Bone marrow (tissue), 2 donors: ENCODE measurements at regions not wholly inside any gene's neighbourhood (a gene's known extent, or its start where the extent isn't known, plus 50 kb on each side); places are given as distances from the start of the nearest gene placed in this dataset.

Source experiments
- DNase-seq, 2 donors: peaks; one replicate each; lab custom pipeline; 2025; lab: John Stamatoyannopoulos, UW

- no peak for DNase-seq
These were observed 223.7 kb upstream of the AJAP1 start for GRCh38 chr1:4430406-4431365.

GRCh38 chr1:4431491-4431890 lies 222.9 kb upstream of the AJAP1 start:
- no peak for DNase-seq

DNA sequence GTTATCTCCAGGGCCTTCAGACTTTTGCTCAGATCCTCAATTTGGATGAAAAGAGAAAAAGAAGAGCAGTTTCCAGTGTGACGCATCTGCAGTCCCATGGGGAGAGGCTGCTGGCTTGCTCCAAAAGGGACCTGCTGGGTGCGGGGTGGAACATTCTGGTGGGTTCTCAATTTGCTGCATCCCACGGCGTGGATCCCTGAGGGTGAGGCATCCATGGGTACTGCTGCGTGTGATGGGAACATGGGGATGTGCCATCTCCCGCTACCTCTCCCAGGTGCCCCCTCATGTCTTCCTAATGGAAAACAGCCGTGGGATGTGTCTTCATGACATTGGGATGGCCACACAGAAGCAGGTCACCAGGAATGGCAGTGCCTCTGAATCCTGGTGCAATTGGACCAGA lies 221.3 kb upstream of the AJAP1 start:
- DNase-seq = no peak

- no peak for DNase-seq
These were observed 210.3 kb upstream of the AJAP1 start for GRCh38 chr1:4444086-4444485.

- DNase-seq = no peak
These were observed 206.5 kb upstream of the AJAP1 start for GRCh38 chr1:4447778-4448420.

DNA sequence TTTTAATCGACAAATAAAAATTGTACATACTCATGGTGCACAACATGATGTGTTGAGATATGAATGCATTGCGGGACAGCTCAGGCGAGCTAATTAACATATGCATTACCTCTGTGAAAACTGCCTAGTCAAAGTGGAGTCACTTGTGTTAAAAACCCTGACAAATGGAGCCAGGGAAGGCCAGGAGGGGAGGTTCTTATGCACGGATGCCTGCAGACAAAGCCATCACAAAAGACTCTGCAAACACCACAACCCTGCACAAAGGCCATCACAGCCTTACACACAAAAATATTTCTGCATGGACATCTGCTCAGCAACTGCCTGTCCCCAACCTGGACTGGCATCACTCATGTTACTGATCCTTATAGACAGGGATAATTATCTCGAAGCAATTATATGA lies 204.4 kb upstream of the AJAP1 start:
- no peak for DNase-seq

DNA sequence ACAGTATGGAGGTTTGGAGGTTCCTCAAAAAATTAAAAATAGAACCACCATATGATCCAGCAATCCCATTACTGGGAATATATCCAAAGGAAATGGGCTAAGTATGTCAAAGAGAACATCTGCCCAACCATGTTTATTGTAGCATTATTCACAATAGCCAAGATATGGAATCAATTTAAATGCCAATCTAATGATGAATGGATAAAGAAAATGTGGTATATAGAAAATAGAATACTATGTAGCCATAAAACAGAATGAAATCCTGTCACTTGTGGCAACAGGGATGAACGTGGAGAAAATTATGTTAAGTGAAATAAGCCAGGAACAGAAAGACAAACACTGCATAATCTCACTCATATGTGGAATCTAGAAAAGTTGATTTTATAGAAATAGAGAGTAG lies 201.7 kb upstream of the AJAP1 start:
- no peak for DNase-seq

- no peak for DNase-seq
These were observed 194.4 kb upstream of the AJAP1 start for GRCh38 chr1:4460052-4460451.

DNA sequence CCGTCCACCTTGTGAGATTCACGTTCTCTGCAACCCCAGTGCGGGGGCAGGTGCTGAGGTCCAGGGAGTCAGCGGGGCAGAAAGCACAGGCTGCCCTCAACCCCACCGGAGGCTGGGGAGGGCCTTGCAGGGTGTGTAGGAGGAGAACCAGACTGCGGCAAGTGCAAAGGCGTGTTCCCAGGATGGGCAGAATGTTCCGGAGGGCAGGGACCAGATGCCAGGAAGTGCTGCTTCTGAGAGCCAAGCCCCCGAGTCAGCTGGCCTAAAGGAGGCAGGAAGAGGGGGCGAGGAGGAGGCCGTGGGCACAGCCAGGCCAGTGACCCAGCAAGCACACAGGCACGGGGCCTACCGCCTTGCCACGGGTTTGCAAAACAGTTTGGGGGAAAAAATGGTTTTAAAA lies 193.8 kb upstream of the AJAP1 start:
- DNase-seq = no peak

- no peak for DNase-seq
These were observed 192.6 kb upstream of the AJAP1 start for GRCh38 chr1:4461726-4462290.

GRCh38 chr1:4462831-4463484 lies 191.5 kb upstream of the AJAP1 start:
- no peak for DNase-seq

DNA sequence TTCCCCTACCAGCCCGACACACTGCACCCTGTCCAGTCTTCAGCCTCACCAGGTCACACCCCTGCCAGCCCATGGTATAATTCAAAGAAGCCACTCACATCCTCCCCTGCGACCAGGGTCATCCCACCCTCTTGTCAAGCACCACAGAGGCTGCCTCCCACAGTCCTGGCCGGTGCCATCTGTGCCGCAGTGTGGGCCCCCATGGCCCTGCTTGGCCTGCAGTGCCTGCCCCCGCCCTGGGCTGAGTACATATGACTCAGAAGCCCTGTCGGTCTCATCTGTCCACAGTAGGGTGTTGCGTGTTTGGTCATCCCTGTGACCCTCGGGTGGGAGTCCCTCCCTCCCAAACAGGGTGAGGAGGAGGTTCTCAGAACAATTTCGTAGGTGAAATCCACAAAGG lies 190.8 kb upstream of the AJAP1 start:
- DNase-seq = no peak

DNA sequence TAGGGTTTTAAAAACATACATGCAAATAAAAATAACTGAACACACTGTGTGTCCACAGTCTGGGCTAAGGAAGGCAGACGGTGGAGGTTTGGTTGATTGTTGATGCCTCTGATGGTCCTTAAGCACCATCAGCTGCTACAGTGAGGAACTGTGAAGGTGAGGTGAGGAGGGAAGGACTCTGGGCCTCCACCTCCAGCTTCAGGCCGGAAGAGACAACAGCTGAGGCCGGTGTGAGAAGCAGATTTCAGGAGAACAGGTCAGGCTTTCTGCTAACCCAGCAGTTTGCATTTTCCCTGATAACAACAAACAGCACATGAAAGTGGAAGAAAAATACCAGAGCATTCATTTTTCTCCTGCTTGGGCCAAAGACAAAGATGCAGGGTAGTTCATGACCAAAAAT lies 189.9 kb upstream of the AJAP1 start:
- DNase-seq = no peak

GRCh38 chr1:4467241-4467640 lies 187.2 kb upstream of the AJAP1 start:
- DNase-seq = no peak

GRCh38 chr1:4468386-4468785 lies 186.0 kb upstream of the AJAP1 start:
- DNase-seq = no peak

DNA sequence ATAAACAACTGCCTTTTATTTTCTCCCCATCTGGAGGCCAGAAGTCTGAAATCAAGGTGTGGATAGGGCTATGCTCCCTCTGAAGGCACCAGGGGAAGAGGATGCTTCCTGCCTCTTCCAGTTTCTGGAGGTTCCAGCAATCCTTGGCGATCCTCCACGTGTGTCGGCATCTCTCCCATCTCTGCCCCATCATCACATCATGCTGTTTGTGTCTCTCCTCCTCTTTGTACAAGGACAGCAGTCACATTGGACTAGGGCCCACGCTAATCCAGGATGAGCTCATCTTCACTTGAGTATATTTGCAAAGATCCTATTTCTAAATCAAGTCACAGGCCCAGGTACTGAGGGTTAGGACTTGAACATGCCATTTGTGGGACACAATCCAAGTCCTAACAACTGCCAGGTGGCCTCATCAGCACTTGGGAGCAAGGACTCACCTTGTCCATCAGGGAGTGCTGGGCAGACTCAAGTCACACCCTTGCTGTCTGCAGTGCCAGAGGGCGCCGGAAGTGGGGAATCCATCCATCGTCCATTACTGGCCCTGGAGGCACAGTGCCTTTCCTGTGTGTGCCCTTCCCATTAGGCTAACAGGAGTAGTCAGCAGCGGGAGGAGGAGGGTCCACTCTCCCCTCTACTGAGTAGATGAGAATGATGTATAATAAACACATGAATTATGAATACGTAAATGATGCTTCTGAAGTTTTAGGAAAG lies 185.4 kb upstream of the AJAP1 start:
- DNase-seq = no peak

DNA sequence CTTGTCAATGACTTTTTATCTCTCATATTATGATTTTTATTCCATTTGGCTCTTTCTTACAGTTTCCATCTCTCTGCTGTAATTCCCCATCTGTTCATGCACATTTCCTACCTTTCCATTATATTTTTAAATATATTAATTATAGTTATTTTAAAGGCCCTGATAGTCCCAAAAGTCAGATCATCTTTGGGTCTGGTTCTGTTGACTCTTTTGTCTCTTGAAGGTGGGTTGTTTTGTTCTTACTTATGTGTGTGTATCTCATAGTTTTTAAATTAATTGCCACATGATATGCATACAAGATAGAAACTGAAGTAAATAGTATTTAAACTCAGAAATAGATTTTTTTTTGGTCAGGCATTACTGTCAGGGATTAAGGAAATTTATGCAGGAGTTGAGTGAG lies 178.0 kb upstream of the AJAP1 start:
- DNase-seq = no peak

DNA sequence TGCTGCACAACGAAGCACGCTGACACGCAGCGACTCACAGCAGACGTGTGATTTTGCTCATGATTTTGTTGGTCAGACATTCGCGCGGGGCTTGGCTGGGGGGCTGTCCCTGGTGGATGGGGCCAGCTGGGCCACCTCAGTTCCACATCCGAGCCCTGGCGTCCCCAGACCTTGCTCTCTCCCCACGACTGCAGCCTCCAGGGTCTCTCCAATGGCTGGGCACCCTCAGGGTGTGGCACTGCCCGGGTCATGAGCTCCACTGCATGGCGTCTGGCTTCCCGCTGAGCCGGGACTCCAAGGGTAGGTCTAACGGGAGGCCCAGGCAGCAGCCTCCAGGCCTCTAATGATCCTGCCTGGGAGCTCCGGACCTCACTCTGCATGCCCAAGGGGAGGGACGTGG lies 173.0 kb upstream of the AJAP1 start:
- DNase-seq = no peak

DNA sequence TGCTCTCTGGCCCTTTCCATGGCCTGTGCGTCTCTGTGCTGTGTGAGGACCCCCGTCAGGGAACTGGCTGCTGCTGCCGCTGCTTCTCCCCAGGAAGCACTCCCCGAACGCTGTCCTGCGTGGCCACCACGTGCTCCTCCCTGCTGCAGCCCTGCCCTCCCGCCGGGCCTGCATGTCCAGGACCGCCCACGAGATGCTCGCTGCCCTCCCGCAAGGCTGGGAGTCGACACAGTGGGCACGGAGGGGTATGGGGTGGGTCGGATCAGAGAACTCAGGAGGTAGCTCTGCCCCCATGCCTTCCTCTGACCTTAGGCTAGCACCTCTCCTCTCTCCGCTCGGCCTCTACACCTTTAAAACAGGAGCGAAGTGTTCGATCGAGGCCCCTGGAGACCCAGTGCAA lies 171.9 kb upstream of the AJAP1 start:
- no peak for DNase-seq

GRCh38 chr1:4483021-4483625 lies 171.3 kb upstream of the AJAP1 start:
- DNase-seq = no peak

DNA sequence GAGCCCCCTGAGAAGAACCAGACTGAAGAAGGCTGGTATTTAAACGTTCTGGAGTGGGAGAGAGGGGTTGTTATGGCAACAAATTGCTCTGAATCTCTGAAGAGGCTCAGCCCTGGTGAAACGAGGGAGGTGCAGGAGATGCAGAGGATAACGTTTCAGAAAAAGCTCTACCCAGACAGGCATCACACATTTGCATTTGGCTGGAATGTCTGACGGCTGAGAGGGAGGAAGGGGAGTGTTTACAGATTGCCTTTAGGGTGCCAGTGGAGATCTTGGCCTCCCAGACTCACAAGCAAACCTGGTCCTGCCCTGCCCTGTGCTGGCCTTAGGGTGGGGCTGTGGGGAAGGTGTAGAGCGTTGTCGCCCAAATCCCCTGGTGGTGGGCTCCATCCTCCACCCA lies 169.0 kb upstream of the AJAP1 start:
- no peak for DNase-seq

DNA sequence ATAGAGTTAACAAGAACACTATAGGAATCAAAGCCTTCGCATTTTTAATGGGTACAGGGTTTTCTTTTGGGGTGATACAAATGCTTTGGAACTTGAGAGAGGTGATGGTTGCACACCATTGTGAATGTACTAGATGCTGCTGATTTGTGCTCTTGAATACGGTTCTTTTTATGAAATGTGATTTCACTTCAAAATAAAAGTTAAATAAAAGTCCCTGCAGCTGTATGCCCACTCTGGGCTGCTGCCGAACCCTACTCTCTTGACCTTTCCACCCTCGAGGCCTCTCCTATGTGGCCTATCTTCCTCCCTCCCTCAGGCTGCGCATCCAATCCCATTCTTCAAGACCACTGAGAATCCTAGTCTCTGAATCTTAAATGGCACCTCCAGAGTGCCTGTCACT lies 168.5 kb upstream of the AJAP1 start:
- DNase-seq = no peak
